ENCODE measurements at regions not wholly inside any gene's neighbourhood (a gene's known extent, or its start where the extent isn't known, plus 50 kb on each side); places are given as distances from the start of the nearest gene placed in this dataset.

DNA sequence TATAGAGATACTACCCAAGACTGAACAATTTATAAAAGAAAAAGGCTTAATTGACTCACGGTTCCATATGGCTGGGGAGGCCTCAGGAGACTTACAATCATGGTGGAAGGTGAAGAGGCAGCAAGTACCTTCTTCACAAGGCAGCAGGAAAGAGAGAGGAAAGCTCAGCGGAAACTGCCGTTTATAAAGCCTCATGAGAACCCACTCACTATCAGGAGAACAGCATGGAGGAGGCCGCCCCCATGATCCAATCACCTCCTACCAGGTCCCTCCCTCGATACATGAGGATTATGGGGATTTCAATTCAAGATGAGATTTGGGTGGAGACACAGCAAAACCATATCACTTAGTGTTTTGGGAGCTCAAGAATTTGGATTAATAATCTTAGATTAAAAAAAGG lies 240.2 kb downstream of the UACA start:
- DNase-seq (ENCODE audit: low read depth in 1 of 2, low spot score in 2 of 2) (no peak), FAIRE-seq (no peak)
- H3K36me3 ChIP-seq (ENCODE audit: control insufficient read depth in 2 of 4, insufficient read depth in 4 of 4, low read length in 3 of 4), result no peaks in the 10 kb centered on the region
- no peak overlapping the region for H2BK12ac ChIP-seq (ENCODE audit: low read depth, low read length)
- H3K23ac ChIP-seq (ENCODE audit: insufficient read length), result no peak overlapping the region
- H3K27ac ChIP-seq (ENCODE audit: low read depth, low read length), result no peak overlapping the region
- H4K5ac ChIP-seq (ENCODE audit: insufficient read length, low read depth, low read length), result no peak overlapping the region
- H3K9ac ChIP-seq (replicated peaks in 1 of 4; ENCODE audit: extremely low read depth in 1 of 4, low read depth in 3 of 4, low read length in 3 of 4), result no peak overlapping the region; a peak in 1 of 7 replicates
- no peaks in the 10 kb centered on the region for H3K79me1 ChIP-seq (ENCODE audit: low read depth, low read length)
- no peak overlapping the region for H2BK20ac ChIP-seq (ENCODE audit: low read length)
- no peaks in the 10 kb centered on the region for H3K9me3 ChIP-seq (ENCODE audit: insufficient read depth in 2 of 2, low read depth in 1 of 2, low read length in 1 of 2)
- peaks cover 1 to 9% (median 5%) of the 10 kb centered on the region in 4 experiments; a peak in 4 of 7 replicates for H3K4me1 ChIP-seq (replicated peaks in 1 of 4; ENCODE audit: control insufficient read depth in 3 of 4, insufficient read depth in 4 of 4, low read length in 3 of 4)
- H2AFZ ChIP-seq (ENCODE audit: low read length), result no peak overlapping the region
- CTCF ChIA-PET (ENCODE audit: partially characterized antibody), result interaction anchor here (0.8 to 3.8 kb wide), 9 partner anchors 9 to 1045 kb away, joined by 3 to 31 read pairs (median 4); no protein-coding TSS in a partner anchor
- no peak overlapping the region for H2BK120ac ChIP-seq (replicated peaks; ENCODE audit: low read depth, low read length)
- H3K18ac ChIP-seq (ENCODE audit: extremely low read depth, low read length), result no peak overlapping the region
- H4K8ac ChIP-seq (ENCODE audit: extremely low read depth, insufficient read depth, low read length), result no peak overlapping the region
- H3K23me2 ChIP-seq (ENCODE audit: low read depth, low read length), result no peaks in the 10 kb centered on the region
- no peak overlapping the region for H3K4me3 ChIP-seq (ENCODE audit: extremely low read depth in 1 of 4, insufficient read depth in 2 of 4, low read depth in 3 of 4, low read length in 4 of 4)
- WGBS, 2 experiments (ENCODE audit: extremely low coverage in 1 of 2, insufficient coverage in 1 of 2, insufficient read length in 1 of 2, insufficient replicate concordance in 2 of 2, low coverage in 1 of 2, low lambda C conversion rate in 2 of 2, missing lambda C conversion rate in 1 of 2), result 97% methylated on average over 5 of the region's 5 CpGs; no CpG with 5 or more reads in 1 of the 2 experiments
- H3K14ac ChIP-seq (ENCODE audit: insufficient read length), result no peak overlapping the region
- H3K27me3 ChIP-seq (replicated peaks in 1 of 4; ENCODE audit: control insufficient read depth in 3 of 4, extremely low read depth in 1 of 4, insufficient read depth in 3 of 4, low read length in 3 of 4), result no peaks in the 10 kb centered on the region
- no peak overlapping the region for H4K91ac ChIP-seq (replicated peaks; ENCODE audit: insufficient read length, low read length)
- POLR2A ChIA-PET (ENCODE audit: partially characterized antibody), result interaction anchor here (1.5 kb wide), 1 partner anchor 12 kb away, joined by 4 read pairs; no protein-coding TSS in a partner anchor
- H4K20me1 ChIP-seq (replicated peaks in 1 of 2; ENCODE audit: control insufficient read depth in 1 of 2, insufficient read depth in 2 of 2, low read length in 2 of 2), result no peaks in the 10 kb centered on the region
- no peak overlapping the region for H3K4ac ChIP-seq (replicated peaks; ENCODE audit: insufficient read length, low read depth, low read length)
- no peak overlapping the region for H2BK15ac ChIP-seq (ENCODE audit: low read length)
- H3K56ac ChIP-seq (replicated peaks; ENCODE audit: insufficient read length, low read depth, low read length), result no peak overlapping the region
- no peak overlapping the region for H2AK5ac ChIP-seq (ENCODE audit: low read depth, low read length)
- no peak overlapping the region for H2BK5ac ChIP-seq (ENCODE audit: low read depth, low read length)
- H3K79me2 ChIP-seq (ENCODE audit: control insufficient read depth in 1 of 2, insufficient read depth in 2 of 2, low read length in 2 of 2), result no peaks in the 10 kb centered on the region
- H3K4me2 ChIP-seq (ENCODE audit: insufficient read depth in 1 of 2, low read depth in 2 of 2, low read length in 2 of 2), result no peak overlapping the region
- TF ChIP-seq SAP30 (IDR thresholded peaks at IDR 0.05; ENCODE audit: insufficient read depth, insufficient replicate concordance, low read length) (no peak), CHD1 (IDR thresholded peaks at IDR 0.05; ENCODE audit: low read depth, low read length) (no peak), GABPA (IDR thresholded peaks at IDR 0.05; ENCODE audit: borderline replicate concordance, insufficient read depth, low read length) (no peak), NANOG (IDR thresholded peaks at IDR 0.05; ENCODE audit: insufficient read depth, low read depth, low read length, poor library complexity, severe bottlenecking) (no peak), SP1 (IDR thresholded peaks at IDR 0.05; ENCODE audit: low read depth, low read length) (no peak), EP300 (IDR thresholded peaks at IDR 0.05; ENCODE audit: borderline replicate concordance in 1 of 2, low read depth in 2 of 2, low read length in 2 of 2) (no peak), JUND (IDR thresholded peaks at IDR 0.05; ENCODE audit: low read length) (no peak), TEAD4 (IDR thresholded peaks at IDR 0.05; ENCODE audit: low read depth, low read length) (no peak), ZNF274 (IDR thresholded peaks at IDR 0.05; ENCODE audit: borderline replicate concordance, extremely low read depth, low read length) (no peak), CREB1 (IDR thresholded peaks at IDR 0.05) (no peak), CBX5 (IDR thresholded peaks at IDR 0.05; ENCODE audit: low read depth, low read length) (no peak), ASH2L (IDR thresholded peaks at IDR 0.05; ENCODE audit: low read length) (no peak)
- TF ChIP-seq, protein P1, sequence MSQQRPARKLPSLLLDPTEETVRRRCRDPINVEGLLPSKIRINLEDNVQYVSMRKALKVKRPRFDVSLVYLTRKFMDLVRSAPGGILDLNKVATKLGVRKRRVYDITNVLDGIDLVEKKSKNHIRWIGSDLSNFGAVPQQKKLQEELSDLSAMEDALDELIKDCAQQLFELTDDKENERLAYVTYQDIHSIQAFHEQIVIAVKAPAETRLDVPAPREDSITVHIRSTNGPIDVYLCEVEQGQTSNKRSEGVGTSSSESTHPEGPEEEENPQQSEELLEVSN (IDR thresholded peaks at IDR 0.05), result no peak

Measured in H1 (cell line).